22Rv1 (cell line): ENCODE measurements at regions not wholly inside any gene's neighbourhood (a gene's known extent, or its start where the extent isn't known, plus 50 kb on each side); places are given as distances from the start of the nearest gene placed in this dataset.
A peak's percentile ranks its signal among the peaks of the same experiment; 100 is the strongest.

Source experiments
- H3K27ac ChIP-seq: fragments of 450-650 bp; 2 replicates; pipeline ENCODE4 v1.5.1; 2017
- CTCF ChIP-seq: fragments of 450-650 bp; IDR thresholded peaks from 2 replicates; pipeline ENCODE4 v1.5.1; 2017; ENCODE audit warnings: mild to moderate bottlenecking
- ZFX ChIP-seq: fragments of 450-650 bp; IDR thresholded peaks from 2 replicates; pipeline ENCODE4 v1.6.1; 2017; ENCODE audit warnings: antibody characterized with exemption, borderline replicate concordance

- TF ChIP-seq ZFX (no peak), CTCF (no peak)
- no peak overlapping the region for H3K27ac ChIP-seq
Observed at GRCh38 chr11:42713753-42714152, 598.0 kb upstream of the API5 start.

- TF ChIP-seq ZFX, result no peak
- TF ChIP-seq CTCF, result no peak
- H3K27ac ChIP-seq, result no peak overlapping the region
Observed at GRCh38 chr11:42720716-42721563, 590.9 kb upstream of the API5 start.

- H3K27ac ChIP-seq, result no peak overlapping the region
- no peak for TF ChIP-seq CTCF
- TF ChIP-seq ZFX, result no peak
Observed at GRCh38 chr11:42727879-42728278, 583.9 kb upstream of the API5 start.

- no peak for TF ChIP-seq ZFX
- TF ChIP-seq CTCF, result no peak
- H3K27ac ChIP-seq, result no peak overlapping the region
Observed at GRCh38 chr11:42762348-42762747, 549.4 kb upstream of the API5 start.

GRCh38 chr11:42764936-42765335 lies 546.9 kb upstream of the API5 start:
- no peak for TF ChIP-seq ZFX
- TF ChIP-seq CTCF, result no peak
- H3K27ac ChIP-seq, result no peak overlapping the region

GRCh38 chr11:42768576-42768975 lies 543.2 kb upstream of the API5 start:
- TF ChIP-seq ZFX (no peak), CTCF (no peak)
- no peak overlapping the region for H3K27ac ChIP-seq

- H3K27ac ChIP-seq, result no peak overlapping the region
- TF ChIP-seq ZFX (no peak), CTCF (peak; percentile 92)
Observed at GRCh38 chr11:42770444-42771065, 541.2 kb upstream of the API5 start.
